Panc1 (cell line): ENCODE measurements at regions not wholly inside any gene's neighbourhood (a gene's known extent, or its start where the extent isn't known, plus 50 kb on each side); places are given as distances from the start of the nearest gene placed in this dataset.

ENCODE experiments used
- ATAC-seq: fragments of 200-7000 bp; cut with Tn5 transposase; 2 replicates; pipeline ENCODE4 v1.9.1; 2020; ENCODE audit warnings: mild to moderate bottlenecking, moderate library complexity
- BruUV-seq: library from RNA; stranded (reverse); fragments of 400-500 nt; replicated peaks from 2 replicates; lab custom pipeline; 2021; lab: Mats Ljungman, UMichigan
- CTCF ChIA-PET: fragments of 300-600 bp; sonication (Branson Sonifier 250); formaldehyde crosslinking; loops from one replicate; lab custom pipeline; 2022; ENCODE audit warnings: antibody characterized with exemption; lab: Charles Lee
- POLR2A ChIA-PET: fragments of 300-600 bp; sonication (Branson Sonifier 250); formaldehyde crosslinking; loops from one replicate; lab custom pipeline; 2022; ENCODE audit warnings: antibody characterized with exemption; lab: Charles Lee
- DNase-seq: peaks from one replicate; pipeline ENCODE4 v3.0.0-alpha.2; 2010; ENCODE audit warnings: low read depth, low spot score
- H3K27ac ChIP-seq: 2 replicates; pipeline ENCODE4 v1.5.1; 2011; ENCODE audit warnings: mild to moderate bottlenecking, low read length, inconsistent platforms
- H3K27me3 ChIP-seq: fragments of 200-500 bp; sonication (Bioruptor generic); 2 replicates; pipeline ENCODE4 v1.6.0; 2014; ENCODE audit warnings: low read length, inconsistent platforms; ENCODE audit not compliant: control insufficient read depth, insufficient read depth
- H3K36me3 ChIP-seq: fragments of 200-500 bp; sonication (Bioruptor generic); 2 replicates; pipeline ENCODE4 v1.5.1; 2014; ENCODE audit warnings: inconsistent platforms, mild to moderate bottlenecking, low read length, moderate library complexity; ENCODE audit not compliant: control insufficient read depth, insufficient read depth
- H3K4me1 ChIP-seq: 2 replicates; pipeline ENCODE4 v1.5.1; 2011; ENCODE audit warnings: inconsistent platforms, mild to moderate bottlenecking, low read length, moderate library complexity; ENCODE audit not compliant: control insufficient read depth, insufficient read depth
- H3K4me3 ChIP-seq, 2 experiments: 2 replicates each; pipeline ENCODE4 v1.5.1; 2011 to 2012; ENCODE audit warnings: low read depth in 2 of 2, low read length in 2 of 2, mild to moderate bottlenecking in 2 of 2, inconsistent platforms in 1 of 2, moderate library complexity in 1 of 2
- H3K9me3 ChIP-seq: fragments of 200-500 bp; sonication (Bioruptor generic); 2 replicates; pipeline ENCODE4 v1.5.1; 2014; ENCODE audit warnings: low read depth, mild to moderate bottlenecking, inconsistent platforms, low read length, moderate library complexity; ENCODE audit not compliant: control insufficient read depth, insufficient read depth
- CTCF ChIP-seq: fragments of 450-650 bp; IDR thresholded peaks from 2 replicates; pipeline ENCODE4 v1.5.1; 2017; ENCODE audit warnings: mild to moderate bottlenecking
- POLR2AphosphoS5 ChIP-seq: IDR thresholded peaks from 2 replicates; pipeline ENCODE4 v1.6.1; 2012; ENCODE audit warnings: mild to moderate bottlenecking, low read depth, low read length, moderate library complexity
- REST ChIP-seq, 2 experiments: IDR thresholded peaks; 2 replicates each; pipeline ENCODE4 v1.6.1; 2011 to 2012; ENCODE audit warnings: low read depth in 2 of 2, control low read depth in 1 of 2, low read length in 1 of 2, mild to moderate bottlenecking in 1 of 2, moderate library complexity in 1 of 2; ENCODE audit not compliant: insufficient read depth in 1 of 2
- SIN3A ChIP-seq: IDR thresholded peaks from 2 replicates; pipeline ENCODE4 v1.6.1; 2012; ENCODE audit warnings: low read depth, mild to moderate bottlenecking, low read length, moderate library complexity, borderline replicate concordance; ENCODE audit not compliant: insufficient read depth
- TCF7L2 ChIP-seq: IDR thresholded peaks from 2 replicates; pipeline ENCODE4 v1.6.1; 2011; ENCODE audit warnings: mild to moderate bottlenecking, low read depth, low read length, inconsistent platforms
- in situ Hi-C: cut with HindIII; loops from 2 replicates; pipeline ENCODE4 v1.10.0; 2016; ENCODE audit warnings: low sequenced_read_pairs, low pct_unique_long_range_greater_than_20kb
- intact Hi-C: fragments of 100-400 bp; cut with micrococcal nuclease; formaldehyde crosslinking; loops from one replicate; pipeline ENCODE4 v1.10.0; 2022; ENCODE audit not compliant: unreplicated experiment

DNA sequence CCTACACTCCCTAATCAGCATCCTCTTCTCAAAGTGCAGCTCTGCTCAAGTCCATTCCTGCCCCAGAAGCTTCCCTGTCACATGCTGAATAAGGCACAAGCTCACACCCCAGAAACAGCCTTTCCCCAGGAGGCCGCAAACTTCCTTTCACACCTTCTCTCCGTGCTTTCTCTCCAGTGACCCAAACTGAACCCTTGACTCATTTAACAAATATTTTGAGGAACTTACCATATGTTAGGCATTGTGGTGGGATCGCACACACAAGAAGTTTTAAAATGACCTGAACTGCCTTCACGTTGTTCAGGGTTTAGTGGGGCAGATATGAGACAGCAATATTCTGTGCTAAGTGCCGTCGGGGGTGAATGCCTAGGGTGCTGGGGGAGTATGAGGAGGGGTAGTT, 161.3 kb downstream of the INSIG2 start:
- ChIA-PET CTCF (no interaction called here), POLR2A (no interaction called here)
- in situ Hi-C loops = no loop called here
- Histone ChIP-seq H3K4me3 (no peak overlapping the region), H3K9me3 (no peaks in the 10 kb centered on the region), H3K27ac (no peak overlapping the region), H3K4me1 (no peaks in the 10 kb centered on the region), H3K36me3 (no peaks in the 10 kb centered on the region), H3K27me3 (no peaks in the 10 kb centered on the region)
- TF ChIP-seq TCF7L2 = no peak
- no peak for TF ChIP-seq POLR2AphosphoS5
- TF ChIP-seq CTCF = no peak
- no peak for TF ChIP-seq SIN3A
- no peak for TF ChIP-seq REST (IDR thresholded peaks at IDR 0.05; ENCODE audit: insufficient read depth in 1 of 2, low read depth in 2 of 2, low read length in 1 of 2)
- no TSS peak for BruUV-seq
- ATAC-seq (no peak), DNase-seq (no peak)
- intact Hi-C loops = no loop called here

GRCh38 chr2:118246726-118247125, 158.5 kb downstream of the INSIG2 start:
- intact Hi-C loops (no loop called here), in situ Hi-C loops (no loop called here)
- BruUV-seq = no TSS peak
- no peak overlapping the region for H3K4me3 ChIP-seq
- no peak overlapping the region for H3K27ac ChIP-seq
- H3K4me1 ChIP-seq = no peaks in the 10 kb centered on the region
- no peaks in the 10 kb centered on the region for H3K27me3 ChIP-seq
- ChIA-PET POLR2A (no interaction called here), CTCF (no interaction called here)
- no peaks in the 10 kb centered on the region for H3K36me3 ChIP-seq
- no peak for TF ChIP-seq CTCF
- no peak for TF ChIP-seq TCF7L2
- TF ChIP-seq POLR2AphosphoS5 = no peak
- TF ChIP-seq REST (IDR thresholded peaks at IDR 0.05; ENCODE audit: insufficient read depth in 1 of 2, low read depth in 2 of 2, low read length in 1 of 2) = no peak
- TF ChIP-seq SIN3A = no peak
- H3K9me3 ChIP-seq = no peaks in the 10 kb centered on the region
- ATAC-seq (no peak), DNase-seq (no peak)
